ENCODE measurements at regions not wholly inside any gene's neighbourhood (a gene's known extent, or its start where the extent isn't known, plus 50 kb on each side); places are given as distances from the start of the nearest gene placed in this dataset.

GRCh38 chr7:41038211-41038610 lies 664.7 kb downstream of the INHBA start:
- no peak for DNase-seq (ENCODE audit: low spot score)

GRCh38 chr7:41037691-41038090 lies 665.2 kb downstream of the INHBA start:
- no peak for DNase-seq (ENCODE audit: low spot score)

- DNase-seq (ENCODE audit: low spot score): no peak
Measured at GRCh38 chr7:41035794-41036193, 667.1 kb downstream of the INHBA start.

- no peak for DNase-seq (ENCODE audit: low spot score)
Measured at GRCh38 chr7:41033500-41033899, 669.4 kb downstream of the INHBA start.

GRCh38 chr7:41030673-41031072 lies 672.2 kb downstream of the INHBA start:
- DNase-seq (ENCODE audit: low spot score): no peak

GRCh38 chr7:41029072-41029499 lies 673.8 kb downstream of the INHBA start:
- DNase-seq (ENCODE audit: low spot score): peak; percentile 38

GRCh38 chr7:41028580-41028979 lies 674.3 kb downstream of the INHBA start:
- no peak for DNase-seq (ENCODE audit: low spot score)

- DNase-seq (ENCODE audit: low spot score): peak; percentile 70
Measured at GRCh38 chr7:41027428-41028115, 675.3 kb downstream of the INHBA start.

GRCh38 chr7:41024126-41024525 lies 678.8 kb downstream of the INHBA start:
- no peak for DNase-seq (ENCODE audit: low spot score)

GRCh38 chr7:41020056-41020455 lies 682.8 kb downstream of the INHBA start:
- no peak for DNase-seq (ENCODE audit: low spot score)

- DNase-seq (ENCODE audit: low spot score): no peak
Measured at GRCh38 chr7:41013117-41013516, 689.8 kb downstream of the INHBA start.

GRCh38 chr7:41012041-41012440 lies 690.8 kb downstream of the INHBA start:
- no peak for DNase-seq (ENCODE audit: low spot score)

- DNase-seq (ENCODE audit: low spot score): no peak
Measured at GRCh38 chr7:41010967-41011366, 691.9 kb downstream of the INHBA start.

GRCh38 chr7:41010418-41010817 lies 692.5 kb downstream of the INHBA start:
- no peak for DNase-seq (ENCODE audit: low spot score)

GRCh38 chr7:41007811-41008210 lies 695.1 kb downstream of the INHBA start:
- DNase-seq (ENCODE audit: low spot score): no peak

GRCh38 chr7:41007351-41007751 lies 695.5 kb downstream of the INHBA start:
- DNase-seq (ENCODE audit: low spot score): no peak

GRCh38 chr7:41006306-41006995 lies 696.4 kb downstream of the INHBA start:
- DNase-seq (ENCODE audit: low spot score): peak; percentile 59

- peak; percentile 67 for DNase-seq (ENCODE audit: low spot score)
Measured at GRCh38 chr7:41005374-41005901, 697.5 kb downstream of the INHBA start.

GRCh38 chr7:41003977-41004376 lies 698.9 kb downstream of the INHBA start:
- DNase-seq (ENCODE audit: low spot score): no peak

- peak; percentile 80 for DNase-seq (ENCODE audit: low spot score)
Measured at GRCh38 chr7:41003611-41003940, 699.3 kb downstream of the INHBA start.

- peak; percentile 53 for DNase-seq (ENCODE audit: low spot score)
Measured at GRCh38 chr7:41002741-41003610, 699.9 kb downstream of the INHBA start.

- DNase-seq (ENCODE audit: low spot score): no peak
Measured at GRCh38 chr7:41000042-41000441, 702.8 kb downstream of the INHBA start.

GRCh38 chr7:40996233-40996677 lies 706.6 kb downstream of the INHBA start:
- no peak for DNase-seq (ENCODE audit: low spot score)

All from LoVo (cell line).